ENCODE measurements at regions not wholly inside any gene's neighbourhood (a gene's known extent, or its start where the extent isn't known, plus 50 kb on each side); places are given as distances from the start of the nearest gene placed in this dataset.

DNA sequence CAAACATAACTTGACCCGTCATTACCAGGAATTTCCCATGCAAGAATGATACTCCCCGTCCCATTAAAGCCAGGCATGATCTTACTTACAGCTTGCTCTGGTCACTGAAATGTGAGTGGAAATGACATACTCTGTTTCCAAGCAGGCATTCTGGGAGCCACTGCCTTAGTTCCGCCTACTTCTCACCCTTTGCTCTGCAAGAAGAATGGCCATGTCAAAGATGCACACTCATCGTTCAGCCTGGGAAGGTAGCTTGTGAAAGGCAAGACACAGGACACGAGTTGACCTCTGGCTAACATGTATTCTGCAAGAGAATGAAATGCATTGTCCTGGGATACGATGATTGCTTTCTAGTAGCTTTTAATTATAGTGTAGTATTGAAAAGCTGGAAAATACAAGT, 1144.4 kb downstream of the NLGN4X start:
- WGBS, 4 donors, result 57 to 73% (median 59%) methylated on average over 5 to 6 of the region's 6 CpGs
- Histone ChIP-seq H3K4me3 (no peak overlapping the region), H3K9me3 (replicated peaks in 1 of 3) (no peaks in the 10 kb centered on the region), H3K27ac (no peak overlapping the region), H3K27me3 (no peaks in the 10 kb centered on the region), H3K36me3 (replicated peaks in 1 of 2) (no peaks in the 10 kb centered on the region), H3K4me1 (replicated peaks in 1 of 2) (no peaks in the 10 kb centered on the region)
- intact Hi-C loops (cut with DNase I), result no loop called here
- TF ChIP-seq, protein P1, sequence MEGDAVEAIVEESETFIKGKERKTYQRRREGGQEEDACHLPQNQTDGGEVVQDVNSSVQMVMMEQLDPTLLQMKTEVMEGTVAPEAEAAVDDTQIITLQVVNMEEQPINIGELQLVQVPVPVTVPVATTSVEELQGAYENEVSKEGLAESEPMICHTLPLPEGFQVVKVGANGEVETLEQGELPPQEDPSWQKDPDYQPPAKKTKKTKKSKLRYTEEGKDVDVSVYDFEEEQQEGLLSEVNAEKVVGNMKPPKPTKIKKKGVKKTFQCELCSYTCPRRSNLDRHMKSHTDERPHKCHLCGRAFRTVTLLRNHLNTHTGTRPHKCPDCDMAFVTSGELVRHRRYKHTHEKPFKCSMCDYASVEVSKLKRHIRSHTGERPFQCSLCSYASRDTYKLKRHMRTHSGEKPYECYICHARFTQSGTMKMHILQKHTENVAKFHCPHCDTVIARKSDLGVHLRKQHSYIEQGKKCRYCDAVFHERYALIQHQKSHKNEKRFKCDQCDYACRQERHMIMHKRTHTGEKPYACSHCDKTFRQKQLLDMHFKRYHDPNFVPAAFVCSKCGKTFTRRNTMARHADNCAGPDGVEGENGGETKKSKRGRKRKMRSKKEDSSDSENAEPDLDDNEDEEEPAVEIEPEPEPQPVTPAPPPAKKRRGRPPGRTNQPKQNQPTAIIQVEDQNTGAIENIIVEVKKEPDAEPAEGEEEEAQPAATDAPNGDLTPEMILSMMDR (IDR thresholded peaks at IDR 0.05), result no peak
- no peak for TF ChIP-seq POLR2A (IDR thresholded peaks at IDR 0.05)
- DNase-seq, result no peak

DNA sequence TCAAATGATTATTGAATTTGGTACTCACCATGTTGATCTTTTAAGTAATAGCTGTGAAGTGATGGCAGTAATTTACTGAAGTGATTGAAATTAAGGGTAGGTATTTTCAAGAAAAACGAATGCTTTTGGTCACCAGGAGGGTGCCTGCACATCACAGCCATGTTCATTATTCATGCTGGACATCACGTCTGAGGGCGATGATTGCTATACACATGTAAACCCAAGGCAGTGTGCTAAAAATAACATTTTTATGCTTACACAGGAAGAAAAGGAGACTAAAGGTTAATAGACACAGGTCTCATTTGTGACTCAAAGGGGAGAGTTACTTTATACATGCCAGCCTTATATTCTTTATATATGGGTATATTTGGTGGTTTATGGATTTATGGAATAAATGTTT, 1146.0 kb downstream of the NLGN4X start:
- no peaks in the 10 kb centered on the region for H3K27me3 ChIP-seq
- no peaks in the 10 kb centered on the region for H3K36me3 ChIP-seq (replicated peaks in 1 of 2)
- TF ChIP-seq, protein P1 (IDR thresholded peaks at IDR 0.05), result no peak
- TF ChIP-seq POLR2A (IDR thresholded peaks at IDR 0.05), result no peak
- no peaks in the 10 kb centered on the region for H3K9me3 ChIP-seq (replicated peaks in 1 of 3)
- no peak overlapping the region for H3K4me3 ChIP-seq
- no peak for DNase-seq
- no peaks in the 10 kb centered on the region for H3K4me1 ChIP-seq (replicated peaks in 1 of 2)
- intact Hi-C loops (cut with DNase I), result no loop called here
- no peak overlapping the region for H3K27ac ChIP-seq
- WGBS, 4 donors, result 50 to 70% (median 52%) methylated on average over 3 of the region's 3 CpGs

DNA sequence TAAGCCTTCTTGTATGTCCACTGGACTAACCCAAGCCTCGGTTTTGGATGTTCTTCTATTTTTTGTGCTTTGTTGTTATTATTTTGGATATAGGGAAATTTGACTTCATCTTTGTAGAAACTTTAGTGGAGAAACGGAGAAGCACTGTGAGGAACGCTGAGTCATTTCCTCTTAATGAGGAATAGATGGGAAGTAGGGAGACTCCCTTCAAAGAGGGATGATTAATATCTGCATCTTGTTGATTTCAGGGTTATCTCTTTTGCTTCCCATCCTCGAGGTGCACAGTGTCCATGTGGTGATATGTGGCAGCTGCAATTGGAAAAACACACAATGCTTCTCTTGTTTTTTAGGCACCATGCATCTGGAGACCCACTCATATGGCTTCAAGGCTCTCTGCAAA, 1147.9 kb downstream of the NLGN4X start:
- 52 to 61% (median 57%) methylated on average over 3 to 4 of the region's 4 CpGs for WGBS, 4 donors
- DNase-seq, result no peak
- TF ChIP-seq, protein P1 (IDR thresholded peaks at IDR 0.05), result no peak
- TF ChIP-seq POLR2A (IDR thresholded peaks at IDR 0.05), result no peak

DNA sequence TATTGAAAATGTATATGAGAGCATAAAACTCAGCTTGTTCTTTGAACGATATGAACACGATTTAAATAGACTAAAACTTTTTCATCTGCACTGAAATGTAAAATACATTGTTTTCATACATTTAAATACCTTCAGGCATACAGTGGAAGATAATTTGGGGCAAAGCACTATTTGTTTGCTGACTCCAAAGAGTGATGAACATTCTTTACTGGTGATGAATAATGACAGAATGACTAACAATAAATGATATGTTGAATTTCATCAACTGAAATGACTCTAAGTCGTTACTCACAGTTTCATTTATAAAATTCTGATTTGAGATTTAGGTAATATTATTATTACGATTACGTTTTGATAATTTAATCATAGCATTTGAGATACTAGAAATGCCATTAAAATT, 1160.1 kb downstream of the NLGN4X start:
- Histone ChIP-seq H3K4me1 (replicated peaks in 1 of 2) (no peaks in the 10 kb centered on the region), H3K9me3 (replicated peaks in 1 of 3) (no peaks in the 10 kb centered on the region), H3K27me3 (no peaks in the 10 kb centered on the region), H3K36me3 (replicated peaks in 1 of 2) (no peaks in the 10 kb centered on the region), H3K4me3 (no peak overlapping the region), H3K27ac (no peak overlapping the region)
- TF ChIP-seq POLR2A (IDR thresholded peaks at IDR 0.05), result no peak
- TF ChIP-seq, protein P1 (IDR thresholded peaks at IDR 0.05), result no peak
- WGBS, 4 donors, result 67 to 79% (median 74%) methylated on average over 5 of the region's 5 CpGs
- DNase-seq, result no peak
- intact Hi-C loops (cut with DNase I), result no loop called here

More for the DNA sequence above, 1147.9 kb downstream of the NLGN4X start:
- Histone ChIP-seq H3K36me3 (replicated peaks in 1 of 2) (no peaks in the 10 kb centered on the region), H3K27me3 (no peaks in the 10 kb centered on the region), H3K9me3 (replicated peaks in 1 of 3) (no peaks in the 10 kb centered on the region), H3K4me3 (no peak overlapping the region), H3K27ac (no peak overlapping the region), H3K4me1 (replicated peaks in 1 of 2) (no peaks in the 10 kb centered on the region)
- intact Hi-C loops (cut with DNase I), result no loop called here
